GM23338 (cell line): ENCODE measurements at regions not wholly inside any gene's neighbourhood (a gene's known extent, or its start where the extent isn't known, plus 50 kb on each side); places are given as distances from the start of the nearest gene placed in this dataset.

Source experiments
- CREB1 ChIP-seq: fragments of 250-450 bp; sonication (Bioruptor Pico); IDR thresholded peaks from 2 replicates; pipeline ENCODE4 v1.5.0; 2020; ENCODE audit warnings: low read depth, mild to moderate bottlenecking, moderate library complexity
- CTCF ChIP-seq, 2 experiments: fragments of 200-600 bp in 1 of 2; sonication (generic) in 1 of 2; conservative IDR thresholded peaks; 2 replicates each; pipeline versions ENCODE4 v1.5.1 to v1.6.1; 2016 to 2017; ENCODE audit warnings: antibody characterized with exemption in 2 of 2, low read depth in 2 of 2, mild to moderate bottlenecking in 2 of 2, moderate library complexity in 1 of 2
- EZH2 ChIP-seq: fragments of 200-600 bp; sonication (generic); IDR thresholded peaks from one replicate; pipeline ENCODE4 v1.8.0; 2017; ENCODE audit warnings: antibody characterized with exemption, mild to moderate bottlenecking, low read depth; ENCODE audit not compliant: unreplicated experiment
- EZH2phosphoT487 ChIP-seq: fragments of 200-600 bp; sonication (generic); IDR thresholded peaks from one replicate; pipeline ENCODE4 v1.8.1; 2018; ENCODE audit warnings: antibody characterized with exemption; ENCODE audit not compliant: unreplicated experiment
- JUNB ChIP-seq: IDR thresholded peaks from one replicate; pipeline ENCODE4 v1.6.1; 2016; ENCODE audit warnings: antibody characterized with exemption; ENCODE audit not compliant: unreplicated experiment
- POLR2AphosphoS5 ChIP-seq: IDR thresholded peaks from 2 replicates; pipeline ENCODE4 v1.6.1; 2016; ENCODE audit warnings: antibody characterized with exemption, low read depth
- REST ChIP-seq: IDR thresholded peaks from one replicate; pipeline ENCODE4 v1.6.1; 2018; ENCODE audit warnings: antibody characterized with exemption; ENCODE audit not compliant: unreplicated experiment

GRCh38 chr5:79890930-79891249 lies 100.2 kb downstream of the MTX3 start:
- TF ChIP-seq CTCF (conservative IDR thresholded peaks at IDR 0.05; ENCODE audit: low read depth in 2 of 2), result no peak
- no peak for TF ChIP-seq REST
- no peak for TF ChIP-seq POLR2AphosphoS5
- no peak for TF ChIP-seq EZH2
- TF ChIP-seq CREB1, result no peak
- TF ChIP-seq JUNB, result no peak
- no peak for TF ChIP-seq EZH2phosphoT487
